Esophagus (tissue), 2 donors: ENCODE measurements at regions not wholly inside any gene's neighbourhood (a gene's known extent, or its start where the extent isn't known, plus 50 kb on each side); places are given as distances from the start of the nearest gene placed in this dataset.
"Not testable (repeated sequence)": the region's sequence is repeated elsewhere in the genome, so short reads cannot be mapped to it uniquely, and the experiment has no call there.

Experiments
- H3K27ac ChIP-seq, 2 donors: one replicate each; pipeline ENCODE4 v1.5.1; 2013; ENCODE audit warnings: low read depth in 2 of 2, mild to moderate bottlenecking in 2 of 2, inconsistent platforms in 1 of 2, low read length in 1 of 2, moderate library complexity in 1 of 2
- H3K27me3 ChIP-seq, 2 donors: one replicate each; pipeline ENCODE4 v1.6.1; 2013; ENCODE audit warnings: low read length in 2 of 2, control low read depth in 1 of 2, mild to moderate bottlenecking in 1 of 2; ENCODE audit not compliant: insufficient read depth in 2 of 2, control insufficient read depth in 1 of 2
- H3K36me3 ChIP-seq, 2 donors: one replicate each; pipeline ENCODE4 v1.6.1; 2013; ENCODE audit warnings: low read length in 1 of 2; ENCODE audit not compliant: control insufficient read depth in 2 of 2, insufficient read depth in 2 of 2
- H3K4me1 ChIP-seq, 2 donors: one replicate each; pipeline ENCODE4 v1.6.1; 2013; ENCODE audit warnings: low read length in 1 of 2; ENCODE audit not compliant: control insufficient read depth in 2 of 2, insufficient read depth in 2 of 2
- H3K4me3 ChIP-seq, 2 donors: one replicate each; pipeline ENCODE4 v1.5.1; 2013; ENCODE audit warnings: low read length in 2 of 2, mild to moderate bottlenecking in 2 of 2, low read depth in 1 of 2, moderate library complexity in 1 of 2
- H3K9me3 ChIP-seq, 2 donors: one replicate each; pipeline ENCODE4 v1.6.1; 2013; ENCODE audit warnings: mild to moderate bottlenecking in 2 of 2, low read depth in 1 of 2, low read length in 1 of 2, moderate library complexity in 1 of 2; ENCODE audit not compliant: control insufficient read depth in 2 of 2, insufficient read depth in 1 of 2
- WGBS, 2 donors: extraction: QIAGEN DNeasy Blood & Tissue Kit; methylation state at CpG; one replicate each; pipeline ENCODE4 v1.1.7; 2013; 5-methylcytosine and 5-hydroxymethylcytosine counted together
- donor health status: healthy with polysubstance abuse.
- donor health status: Bipolar disorder and iron deficiency.

- H3K4me3 ChIP-seq, result no peak overlapping the region
- no peak overlapping the region for H3K27ac ChIP-seq
- no peaks in the 10 kb centered on the region for H3K36me3 ChIP-seq
- no peaks in the 10 kb centered on the region for H3K27me3 ChIP-seq
- WGBS, 2 donors, result 66% methylated on average over 2 of the region's 2 CpGs
- no peaks in the 10 kb centered on the region for H3K9me3 ChIP-seq
- H3K4me1 ChIP-seq, result no peaks in the 10 kb centered on the region
Measured at GRCh38 chr4:95898226-95898625, 58.3 kb downstream of the PDHA2 start.

- H3K36me3 ChIP-seq, result no peaks in the 10 kb centered on the region
- no peak overlapping the region for H3K27ac ChIP-seq
- H3K4me3 ChIP-seq, result no peak overlapping the region
- peaks cover 4 to 5% of the 10 kb centered on the region in 2 donors for H3K9me3 ChIP-seq
- no peaks in the 10 kb centered on the region for H3K27me3 ChIP-seq
- WGBS, 2 donors, result 80 to 91% methylated on average over 1 of the region's 1 CpG
- H3K4me1 ChIP-seq, result no peaks in the 10 kb centered on the region
Measured at GRCh38 chr4:95909211-95909610, 69.3 kb downstream of the PDHA2 start.

- H3K9me3 ChIP-seq, result peaks cover 4 to 5% of the 10 kb centered on the region in 2 donors
- 72 to 75% methylated on average over 2 of the region's 2 CpGs for WGBS, 2 donors
- no peak overlapping the region for H3K4me3 ChIP-seq
- no peaks in the 10 kb centered on the region for H3K27me3 ChIP-seq
- H3K36me3 ChIP-seq, result no peaks in the 10 kb centered on the region
- H3K4me1 ChIP-seq, result no peaks in the 10 kb centered on the region
- no peak overlapping the region for H3K27ac ChIP-seq
Measured at GRCh38 chr4:95910749-95911148, 70.9 kb downstream of the PDHA2 start.

- no peaks in the 10 kb centered on the region for H3K27me3 ChIP-seq
- H3K27ac ChIP-seq, result no peak overlapping the region
- no peak overlapping the region for H3K4me3 ChIP-seq
- H3K36me3 ChIP-seq, result no peaks in the 10 kb centered on the region
- peaks cover 0 to 2% of the 10 kb centered on the region in 2 donors for H3K9me3 ChIP-seq
- H3K4me1 ChIP-seq, result no peaks in the 10 kb centered on the region
Measured at GRCh38 chr4:95921470-95921869, 81.6 kb downstream of the PDHA2 start.

- Histone ChIP-seq H3K4me3 (no peak overlapping the region), H3K36me3 (no peaks in the 10 kb centered on the region), H3K4me1 (no peaks in the 10 kb centered on the region), H3K27ac (no peak overlapping the region), H3K27me3 (no peaks in the 10 kb centered on the region), H3K9me3 (no peaks in the 10 kb centered on the region)
- 39 to 46% methylated on average over 1 of the region's 1 CpG for WGBS, 2 donors
Measured at GRCh38 chr4:95929448-95930064, 89.7 kb downstream of the PDHA2 start.

- no peak overlapping the region for H3K4me3 ChIP-seq
- H3K9me3 ChIP-seq, result no peaks in the 10 kb centered on the region
- H3K27me3 ChIP-seq, result no peaks in the 10 kb centered on the region
- WGBS, 2 donors, result 76 to 78% methylated on average over 1 of the region's 1 CpG
- H3K36me3 ChIP-seq, result no peaks in the 10 kb centered on the region
- no peaks in the 10 kb centered on the region for H3K4me1 ChIP-seq
- no peak overlapping the region for H3K27ac ChIP-seq
Measured at GRCh38 chr4:95939141-95939540, 99.2 kb downstream of the PDHA2 start.

- WGBS, 2 donors, result 44 to 46% methylated on average over 3 of the region's 3 CpGs
- Histone ChIP-seq H3K9me3 (no peaks in the 10 kb centered on the region), H3K4me3 (no peak overlapping the region), H3K4me1 (no peaks in the 10 kb centered on the region), H3K27me3 (no peaks in the 10 kb centered on the region), H3K36me3 (no peaks in the 10 kb centered on the region), H3K27ac (no peak overlapping the region)
Measured at GRCh38 chr4:95949136-95949765, 109.4 kb downstream of the PDHA2 start.

- Histone ChIP-seq H3K4me3 (no peak overlapping the region), H3K4me1 (no peaks in the 10 kb centered on the region), H3K36me3 (no peaks in the 10 kb centered on the region), H3K9me3 (no peaks in the 10 kb centered on the region), H3K27ac (no peak overlapping the region), H3K27me3 (no peaks in the 10 kb centered on the region)
- 94 to 96% methylated on average over 1 of the region's 1 CpG for WGBS, 2 donors
Measured at GRCh38 chr4:95949808-95950207, 109.9 kb downstream of the PDHA2 start.

- H3K27ac ChIP-seq, H3K4me1 ChIP-seq, H3K27me3 ChIP-seq, H3K9me3 ChIP-seq, H3K36me3 ChIP-seq, H3K4me3 ChIP-seq: not testable (repeated sequence)
- 47 to 63% methylated on average over 2 of the region's 2 CpGs for WGBS, 2 donors
Measured at GRCh38 chr4:95952538-95952937, 112.6 kb downstream of the PDHA2 start.

- WGBS, 2 donors, result 70 to 74% methylated on average over 1 of the region's 1 CpG
- no peaks in the 10 kb centered on the region for H3K4me1 ChIP-seq
- no peak overlapping the region for H3K27ac ChIP-seq
- H3K27me3 ChIP-seq, result no peaks in the 10 kb centered on the region
- H3K36me3 ChIP-seq, result no peaks in the 10 kb centered on the region
- H3K9me3 ChIP-seq, result no peaks in the 10 kb centered on the region
- H3K4me3 ChIP-seq, result no peak overlapping the region
Measured at GRCh38 chr4:95956094-95956493, 116.2 kb downstream of the PDHA2 start.
